GM23248 (cell line): ENCODE measurements at regions not wholly inside any gene's neighbourhood (a gene's known extent, or its start where the extent isn't known, plus 50 kb on each side); places are given as distances from the start of the nearest gene placed in this dataset.

Experiments used
- EZH2 ChIP-seq: fragments of 200-600 bp; sonication (generic); IDR thresholded peaks from 2 replicates; pipeline ENCODE4 v1.6.1; 2018; ENCODE audit warnings: antibody characterized with exemption, mild to moderate bottlenecking; ENCODE audit not compliant: insufficient read depth, poor library complexity, severe bottlenecking
- EZH2phosphoT487 ChIP-seq: fragments of 200-600 bp; sonication (generic); IDR thresholded peaks from 2 replicates; pipeline ENCODE4 v1.6.1; 2018; ENCODE audit warnings: antibody characterized with exemption, moderate library complexity, mild to moderate bottlenecking, low read depth; ENCODE audit not compliant: insufficient read depth

- TF ChIP-seq EZH2 (no peak), EZH2phosphoT487 (no peak)
Observed at GRCh38 chr13:111411151-111411858, 90.9 kb downstream of the TEX29 start.
